ENCODE measurements at regions not wholly inside any gene's neighbourhood (a gene's known extent, or its start where the extent isn't known, plus 50 kb on each side); places are given as distances from the start of the nearest gene placed in this dataset.

DNA sequence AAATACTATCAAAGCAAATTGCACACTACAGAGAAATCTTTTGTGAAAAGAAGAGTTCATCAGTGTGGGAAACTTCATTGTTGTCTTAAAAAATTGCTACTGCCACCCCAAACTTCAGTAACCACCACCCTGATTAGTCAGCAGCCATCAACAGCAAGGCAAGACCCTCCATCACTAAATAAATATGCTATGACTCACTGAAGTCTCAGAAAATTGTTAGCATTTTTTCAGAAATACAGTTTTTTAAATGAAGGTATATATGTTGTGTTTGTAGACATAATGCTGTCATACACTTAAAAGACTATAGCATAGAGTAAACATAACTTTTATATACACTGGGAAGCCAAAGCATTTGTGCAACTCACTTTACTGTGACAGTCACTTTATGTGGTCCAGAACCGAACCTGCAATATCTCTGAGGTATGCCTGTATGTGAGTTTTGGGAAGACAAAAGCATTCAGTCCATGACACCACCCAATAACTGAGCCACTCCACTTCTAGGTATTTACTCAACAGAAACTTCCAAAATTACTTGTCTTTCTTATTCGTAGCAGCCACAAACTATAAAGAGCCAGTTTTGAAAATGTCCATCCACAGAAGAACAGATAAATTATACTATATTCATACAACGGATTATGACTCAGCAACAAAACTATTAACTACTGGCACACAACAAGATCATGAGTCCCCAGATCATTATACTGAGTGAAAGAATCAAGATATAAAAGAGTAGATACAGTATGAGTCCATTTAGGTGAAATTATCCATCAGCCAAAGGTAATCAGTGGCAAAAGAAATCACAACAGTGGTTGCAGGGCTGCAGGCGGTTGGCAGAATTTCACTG is 649.6 kb downstream of the BCL11B start:
- DNase-seq (ENCODE audit: low read depth), result no peak

DNA sequence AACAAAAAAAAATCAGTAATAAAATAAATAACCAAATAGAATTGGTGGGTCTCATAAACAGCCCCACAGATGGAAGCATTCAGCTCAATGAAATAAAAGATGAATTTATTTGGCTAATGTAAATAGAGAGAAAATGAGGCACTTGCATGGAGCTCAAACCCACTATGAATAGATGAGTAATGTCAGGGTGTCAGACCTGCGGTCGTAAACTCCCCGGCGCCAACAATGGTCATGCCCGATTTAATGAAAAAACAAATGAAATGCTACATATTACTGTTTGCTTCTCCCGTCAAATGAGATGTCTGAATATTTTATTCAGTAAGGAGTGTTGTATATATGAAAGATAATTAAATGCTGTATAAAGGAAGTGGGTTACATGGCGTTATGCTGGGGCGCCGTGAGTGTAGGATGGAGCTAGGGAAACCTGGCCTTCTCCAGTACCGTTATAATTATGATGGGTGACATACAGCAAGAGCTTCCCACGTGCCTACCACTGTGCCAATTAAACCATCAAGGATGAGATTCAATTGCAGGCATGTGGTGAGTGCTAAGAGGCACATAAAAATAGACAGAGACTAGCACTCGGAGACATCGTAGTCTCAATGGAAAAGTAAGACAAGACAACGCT is 648.1 kb downstream of the BCL11B start:
- DNase-seq (ENCODE audit: low read depth), result no peak

DNA sequence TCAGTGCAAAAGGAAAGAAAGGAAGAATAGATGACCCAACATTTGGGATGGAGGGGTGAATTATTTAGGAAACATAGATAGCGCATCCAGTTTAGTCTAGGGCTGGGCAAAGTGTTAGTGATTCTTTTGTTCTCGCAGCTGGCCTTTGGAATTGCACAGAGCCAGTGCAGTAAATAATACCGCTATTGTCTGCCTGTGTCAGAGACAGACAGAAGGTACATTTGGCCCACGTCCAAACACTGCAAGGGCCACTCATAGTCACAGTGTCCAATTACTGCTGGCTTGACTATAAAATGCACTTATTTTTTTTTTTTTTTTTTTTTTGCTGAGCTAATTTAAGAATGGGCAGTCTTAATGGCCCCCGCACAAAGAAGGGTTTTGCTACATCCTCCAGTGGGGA is 638.6 kb downstream of the BCL11B start:
- no peak for DNase-seq (ENCODE audit: low read depth)

DNA sequence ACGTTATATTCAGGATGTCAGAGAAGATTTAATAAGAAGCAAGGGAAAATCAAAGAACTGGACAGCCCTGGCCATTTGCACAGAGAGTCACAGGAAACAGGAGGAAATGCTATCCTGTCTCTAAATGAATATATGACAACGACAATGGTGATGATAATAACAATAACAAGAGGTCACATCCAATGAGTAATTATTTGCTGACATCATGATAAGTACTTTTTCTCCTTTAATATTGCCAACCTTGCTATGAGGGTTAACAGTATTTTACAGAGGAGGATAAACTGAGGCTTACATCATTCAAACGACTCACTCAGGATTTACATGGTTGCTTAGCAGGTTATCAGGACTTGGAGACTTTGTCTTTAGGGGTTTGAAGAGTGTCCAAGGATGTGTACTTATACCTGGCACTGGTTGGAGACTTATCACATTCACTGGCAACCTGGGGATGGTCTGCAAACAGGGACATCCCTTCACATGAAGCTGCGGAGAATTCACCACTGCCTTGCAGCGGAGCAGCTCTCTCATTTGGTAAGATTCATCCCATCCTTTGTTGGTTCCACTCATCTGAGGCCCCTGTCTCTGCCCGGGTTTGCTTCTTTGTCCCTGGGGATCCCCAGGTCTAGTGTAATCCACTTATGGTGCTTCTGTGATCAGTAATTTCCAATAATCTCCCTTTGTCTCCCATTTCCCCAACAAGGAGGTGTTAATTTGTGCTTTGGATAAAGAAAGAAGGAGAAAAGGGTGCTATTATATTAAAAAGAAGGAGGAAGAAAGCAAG is 637.8 kb downstream of the BCL11B start:
- no peak for DNase-seq (ENCODE audit: low read depth)

DNA sequence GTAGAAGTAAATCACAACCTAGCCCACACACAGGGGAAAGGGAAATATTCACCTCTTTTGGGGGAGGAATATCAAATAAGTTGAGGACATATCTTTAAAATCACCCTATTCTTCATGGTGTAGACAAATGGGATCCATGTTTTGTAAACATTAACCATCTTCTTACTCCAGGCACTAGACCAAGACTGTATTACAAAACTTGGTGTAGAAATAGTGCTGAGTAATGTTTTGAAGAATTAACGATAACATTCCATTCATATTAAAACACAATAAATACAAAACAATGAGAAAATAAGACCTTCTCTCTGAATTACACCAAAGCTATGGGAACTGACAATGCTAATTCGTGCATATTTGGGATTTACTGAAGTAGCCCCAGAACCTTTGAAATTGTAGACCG is 633.6 kb downstream of the BCL11B start:
- DNase-seq (ENCODE audit: low read depth), result no peak

DNA sequence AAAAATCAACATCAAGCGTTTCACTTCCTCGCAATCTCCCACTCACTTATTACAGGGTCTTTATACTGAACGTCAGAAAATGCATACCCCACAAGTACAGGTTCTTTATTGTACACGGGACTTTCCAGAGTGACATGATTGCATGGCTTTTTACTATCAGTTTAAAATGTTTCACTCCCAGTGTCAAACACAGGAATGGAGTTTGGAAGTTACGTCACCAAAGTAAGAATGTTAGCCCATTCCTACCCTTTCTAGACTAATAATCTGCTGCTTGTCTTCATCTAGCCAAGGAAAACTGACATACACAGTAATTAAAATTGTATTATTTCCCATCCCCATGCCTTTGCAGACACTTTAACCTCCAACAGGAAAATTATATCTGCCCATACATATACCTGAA is 624.2 kb downstream of the BCL11B start:
- no peak for DNase-seq (ENCODE audit: low read depth)

DNA sequence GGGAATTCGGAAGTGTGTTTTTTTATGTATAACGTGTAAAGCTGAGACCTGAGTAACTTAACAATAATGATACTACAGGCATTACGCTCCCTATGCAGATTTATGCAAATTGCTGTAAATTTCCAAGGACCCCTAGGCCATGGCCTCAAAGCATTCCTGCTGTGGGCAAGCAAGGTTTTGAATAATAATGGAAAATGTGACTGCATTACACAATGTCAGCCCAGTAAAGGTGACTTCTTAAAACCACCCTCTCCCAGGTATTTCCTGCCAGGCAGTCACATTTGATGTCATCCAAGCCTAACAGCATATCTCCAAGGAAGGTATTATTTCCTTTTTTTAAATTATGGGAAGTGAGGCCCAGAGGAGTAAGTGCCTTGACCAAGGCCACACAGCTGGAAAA is 621.0 kb downstream of the BCL11B start:
- DNase-seq (ENCODE audit: low read depth), result no peak

DNA sequence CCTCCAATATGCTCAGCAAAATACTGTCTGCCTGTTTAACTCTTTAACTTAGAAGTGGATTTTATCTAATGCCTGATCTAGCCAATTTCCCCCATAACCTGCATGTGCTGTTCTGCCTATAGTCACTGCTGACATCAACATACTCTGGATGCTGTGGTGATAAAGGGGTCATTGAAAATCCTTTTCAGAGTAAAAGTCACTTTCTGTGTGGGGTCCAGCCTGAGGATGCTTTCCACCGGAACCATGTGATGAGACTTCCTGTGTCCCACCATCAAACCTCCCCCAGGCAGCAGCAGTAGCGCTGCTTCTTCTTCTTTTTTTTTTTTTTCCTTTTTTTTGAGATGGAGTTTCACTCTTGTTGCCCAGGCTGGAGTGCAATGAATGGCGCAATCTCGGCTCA is 607.0 kb downstream of the BCL11B start:
- no peak for DNase-seq (ENCODE audit: low read depth)

DNA sequence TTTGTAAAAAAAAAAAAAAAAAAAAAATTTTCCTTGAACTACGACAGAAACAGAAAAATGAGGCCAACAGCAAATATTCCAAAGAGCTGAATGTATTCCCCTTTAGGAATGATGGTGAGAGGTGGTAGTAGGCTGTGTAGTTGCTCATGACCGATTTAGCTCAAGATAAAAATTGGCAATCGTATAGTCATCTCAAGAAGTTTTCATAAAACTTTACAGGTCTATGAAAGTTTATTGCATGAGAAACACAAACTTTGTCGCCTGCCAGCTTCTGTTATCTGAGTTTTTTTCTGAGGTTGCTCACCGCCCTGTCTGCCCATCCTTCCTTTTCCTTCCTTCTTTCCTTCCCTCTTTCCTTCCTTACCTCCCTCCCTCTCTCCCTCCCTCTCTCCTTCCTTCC is 605.5 kb downstream of the BCL11B start:
- DNase-seq (ENCODE audit: low read depth), result no peak

DNA sequence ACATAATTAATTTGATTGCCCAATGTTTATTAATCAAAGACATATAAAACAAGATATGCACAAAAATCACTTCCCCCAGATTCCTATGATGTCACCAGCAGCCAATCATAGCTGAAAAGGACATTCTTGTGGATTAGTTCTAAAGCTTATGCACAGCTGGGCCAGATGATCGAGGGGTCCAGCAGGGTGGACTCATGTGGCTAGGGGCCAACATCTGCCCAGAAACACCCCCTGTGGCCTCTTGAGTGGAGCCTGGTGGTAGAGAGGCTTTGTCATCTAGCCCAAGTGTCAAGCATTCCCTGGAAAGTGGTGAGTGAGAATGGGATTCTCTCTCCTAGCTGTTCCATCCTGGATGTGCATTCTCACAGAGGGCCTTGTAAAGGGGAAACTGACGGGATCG is 590.0 kb downstream of the BCL11B start:
- DNase-seq (ENCODE audit: low read depth), result no peak

DNA sequence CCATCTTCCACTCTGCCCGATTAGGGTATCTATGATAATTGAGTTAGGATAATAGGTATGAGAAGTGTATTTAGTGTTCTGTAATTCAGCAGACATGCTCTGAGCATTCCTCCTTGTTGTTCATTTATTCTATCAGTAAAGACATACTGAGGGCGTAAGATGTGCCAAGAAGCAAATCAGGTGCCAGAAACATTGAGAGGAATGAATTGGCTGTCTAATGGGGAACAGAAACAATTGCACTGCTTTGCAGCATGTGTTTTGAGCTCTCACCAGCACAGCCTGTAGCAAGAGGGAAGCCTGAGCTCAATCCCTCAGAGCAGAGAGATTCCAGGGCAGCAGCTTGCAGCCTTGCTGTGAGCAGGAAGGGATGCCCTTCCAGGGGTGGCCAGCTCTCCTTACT is 589.3 kb downstream of the BCL11B start:
- DNase-seq (ENCODE audit: low read depth), result no peak

DNA sequence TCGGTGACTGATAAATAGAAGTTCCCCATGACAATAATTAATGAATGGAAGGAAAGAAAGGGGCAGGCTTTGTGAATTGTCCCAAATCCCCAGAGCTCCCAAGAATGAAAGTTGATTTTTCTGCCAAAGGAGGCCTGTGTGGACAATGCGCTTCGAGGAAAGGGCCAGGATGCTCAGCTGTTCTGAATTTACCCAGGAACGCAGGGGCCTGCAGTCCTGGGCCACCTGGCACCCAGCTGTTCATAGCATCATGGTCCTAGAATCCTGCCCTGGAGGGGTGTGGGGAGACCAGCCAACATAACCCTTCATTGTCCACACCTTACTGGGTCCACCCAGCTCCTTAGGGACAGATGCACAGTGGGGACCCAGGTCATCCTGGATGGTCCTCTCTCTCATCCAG is 587.5 kb downstream of the BCL11B start:
- no peak for DNase-seq (ENCODE audit: low read depth)

DNA sequence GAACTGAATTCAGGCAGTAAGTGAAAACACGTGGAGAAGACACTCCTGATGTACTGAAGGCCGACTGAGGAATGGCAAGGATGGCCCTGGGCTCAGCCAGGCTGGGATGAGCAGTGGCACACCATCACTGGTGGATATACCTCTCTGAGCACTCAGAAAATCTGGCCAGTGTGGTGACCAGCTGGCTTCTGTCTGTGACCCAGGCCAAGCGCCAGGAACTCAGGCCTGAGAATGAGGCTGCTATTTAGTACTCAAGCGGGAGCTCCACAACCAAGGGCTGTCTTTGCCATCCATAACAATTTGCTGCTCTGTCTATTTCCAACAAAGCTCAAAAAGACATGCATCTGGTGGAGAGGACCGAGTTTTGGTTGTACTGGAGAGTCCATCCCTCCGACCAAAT is 586.3 kb downstream of the BCL11B start:
- DNase-seq (ENCODE audit: low read depth), result no peak

DNA sequence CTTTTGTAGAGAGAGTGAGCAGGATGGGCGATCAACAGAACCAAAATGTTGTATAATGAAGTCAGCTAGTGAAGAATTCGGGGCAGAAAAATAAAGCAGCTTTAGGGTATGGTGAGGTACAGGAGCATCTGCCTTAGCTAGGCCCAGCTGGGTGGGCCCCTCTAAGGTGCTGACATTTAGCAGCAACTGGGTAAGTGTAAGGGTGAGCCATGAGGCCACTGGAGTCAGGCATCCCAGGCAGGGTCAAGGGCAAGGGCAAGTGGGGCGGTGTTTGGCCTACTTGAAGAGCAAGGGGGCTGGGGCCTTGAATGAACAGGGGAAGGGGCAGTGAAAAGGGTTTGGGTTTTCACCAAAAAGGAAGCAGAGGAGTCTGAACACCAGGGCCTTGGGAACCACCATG is 583.6 kb downstream of the BCL11B start:
- no peak for DNase-seq (ENCODE audit: low read depth)

DNA sequence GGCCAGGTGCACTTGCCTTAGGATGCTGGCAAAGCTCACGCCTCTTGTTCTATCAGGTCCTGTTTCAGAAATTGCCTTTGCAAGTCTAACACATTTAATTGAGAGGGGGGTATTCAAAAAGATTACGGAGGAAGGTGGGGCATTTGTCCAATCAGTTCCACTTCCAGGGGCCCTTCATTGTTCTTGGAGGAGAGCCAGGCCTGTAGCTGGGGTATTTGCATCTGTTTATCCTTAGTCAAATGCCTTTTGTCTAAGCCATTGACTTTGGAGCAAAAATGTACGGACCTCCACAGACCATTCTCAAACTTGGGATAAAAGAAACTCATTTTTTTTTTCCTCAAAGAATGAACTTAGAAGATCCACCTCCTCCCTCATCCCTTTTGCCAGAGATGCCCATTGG is 582.0 kb downstream of the BCL11B start:
- no peak for DNase-seq (ENCODE audit: low read depth)

DNA sequence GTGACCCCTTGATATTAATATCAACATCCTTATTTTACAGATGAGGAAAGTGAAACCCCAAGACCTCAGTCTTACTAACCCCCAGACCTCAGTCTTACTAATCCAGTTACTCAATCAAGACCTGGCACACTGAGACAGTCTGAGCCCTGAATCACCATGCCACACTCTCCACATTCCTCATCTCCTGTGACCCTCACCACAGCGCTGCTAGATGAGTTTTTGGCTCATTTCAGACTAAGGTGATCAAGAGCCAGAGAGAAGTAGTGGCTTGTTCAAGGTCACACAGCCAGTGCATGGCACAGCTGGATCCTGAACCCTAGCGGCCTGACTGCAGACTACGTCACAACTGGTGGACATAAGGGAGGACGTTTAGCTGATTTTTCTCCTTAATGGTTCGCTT is 579.2 kb downstream of the BCL11B start:
- DNase-seq (ENCODE audit: low read depth), result no peak

DNA sequence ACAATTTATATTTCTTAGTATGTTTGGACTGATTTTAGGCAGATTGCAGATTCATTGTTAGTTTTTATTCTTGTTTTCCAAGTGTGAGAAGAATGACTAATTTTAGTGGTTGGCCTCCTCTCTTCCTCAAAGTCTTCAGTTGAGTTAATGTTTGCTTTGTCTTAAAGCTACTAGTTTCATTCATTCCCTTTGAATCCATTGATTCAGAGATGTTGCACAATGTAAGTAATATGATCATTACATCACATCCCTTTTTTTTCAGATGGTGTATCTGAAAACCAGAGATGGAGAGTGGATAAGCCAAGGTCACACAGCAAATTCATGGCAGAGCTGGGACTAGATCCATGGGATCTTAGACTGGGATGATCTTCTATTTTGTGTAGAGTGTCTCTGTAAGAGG is 577.5 kb downstream of the BCL11B start:
- no peak for DNase-seq (ENCODE audit: low read depth)

DNA sequence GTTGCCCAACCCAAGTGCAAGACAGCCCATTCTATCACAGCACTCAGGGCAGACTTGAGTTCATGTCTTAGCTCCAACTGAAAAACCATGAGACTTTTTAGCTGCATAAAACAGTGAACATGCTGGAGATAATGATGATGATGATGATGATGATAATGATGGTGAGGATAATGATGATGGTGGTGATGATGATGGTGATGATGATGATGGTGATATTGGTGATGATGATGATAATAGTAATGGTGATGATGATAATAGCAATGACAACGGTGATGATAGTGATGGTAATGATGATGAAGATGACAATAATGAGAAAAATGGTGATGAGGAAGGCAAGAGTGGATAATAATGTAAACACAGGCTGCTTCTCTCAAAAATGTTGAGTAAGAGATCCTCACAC is 576.2 kb downstream of the BCL11B start:
- no peak for DNase-seq (ENCODE audit: low read depth)

DNA sequence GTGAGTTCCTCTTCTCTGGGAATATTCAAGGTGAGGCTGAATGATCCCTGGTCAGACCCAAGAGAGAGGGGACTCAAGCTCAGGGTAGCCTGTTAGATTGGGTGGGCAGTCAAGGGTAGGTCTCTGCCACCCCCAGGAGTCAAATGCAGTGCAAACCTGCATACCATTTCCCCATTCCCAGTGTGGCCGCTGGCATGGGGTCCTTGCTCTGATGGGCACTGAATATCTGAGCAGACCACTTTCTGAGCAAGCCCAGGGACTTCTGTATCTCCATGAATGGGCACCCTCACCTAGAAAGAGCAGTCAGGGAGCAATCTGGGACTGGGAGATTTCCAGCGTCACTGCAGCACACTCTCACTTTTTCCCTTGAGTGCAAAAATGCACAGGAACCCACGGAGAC is 573.7 kb downstream of the BCL11B start:
- no peak for DNase-seq (ENCODE audit: low read depth)

DNA sequence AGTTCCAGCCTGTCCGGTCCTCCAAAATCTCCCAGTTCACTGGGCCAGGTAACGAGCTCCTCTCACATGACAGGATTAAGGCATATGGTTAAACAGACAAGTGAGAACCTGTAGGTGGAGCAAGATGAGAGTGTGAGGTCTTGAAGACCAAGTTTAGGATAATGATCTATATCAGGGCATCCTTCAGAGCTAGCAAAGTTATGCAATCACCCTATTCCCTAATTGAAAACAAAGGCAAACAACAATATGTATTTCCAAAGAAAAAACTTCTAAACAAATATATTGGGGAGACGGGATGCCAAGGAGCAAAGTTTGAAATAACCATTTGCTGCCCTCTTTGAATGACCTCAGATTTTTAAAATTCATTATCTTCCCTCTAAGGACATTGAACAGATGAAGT is 571.2 kb downstream of the BCL11B start:
- no peak for DNase-seq (ENCODE audit: low read depth)

DNA sequence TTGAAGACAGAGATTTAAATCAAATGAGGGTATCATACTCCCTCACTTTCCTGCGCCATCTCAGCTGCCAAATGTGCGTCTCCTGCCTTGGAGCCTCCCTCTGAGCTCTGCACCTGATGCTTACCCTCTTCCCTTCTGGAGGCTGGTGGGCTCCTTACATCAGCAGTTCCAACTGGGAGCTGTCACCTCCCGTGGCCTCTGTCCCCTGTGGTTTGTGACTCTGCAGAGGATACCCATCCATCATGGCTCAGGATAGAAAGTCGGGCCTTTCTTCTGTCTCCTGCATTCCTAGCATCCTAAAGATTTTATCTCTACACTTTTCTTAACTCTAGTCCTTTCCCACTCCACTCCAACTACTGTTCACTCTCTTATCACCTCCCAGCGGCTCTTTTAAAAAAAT is 570.6 kb downstream of the BCL11B start:
- no peak for DNase-seq (ENCODE audit: low read depth)

DNA sequence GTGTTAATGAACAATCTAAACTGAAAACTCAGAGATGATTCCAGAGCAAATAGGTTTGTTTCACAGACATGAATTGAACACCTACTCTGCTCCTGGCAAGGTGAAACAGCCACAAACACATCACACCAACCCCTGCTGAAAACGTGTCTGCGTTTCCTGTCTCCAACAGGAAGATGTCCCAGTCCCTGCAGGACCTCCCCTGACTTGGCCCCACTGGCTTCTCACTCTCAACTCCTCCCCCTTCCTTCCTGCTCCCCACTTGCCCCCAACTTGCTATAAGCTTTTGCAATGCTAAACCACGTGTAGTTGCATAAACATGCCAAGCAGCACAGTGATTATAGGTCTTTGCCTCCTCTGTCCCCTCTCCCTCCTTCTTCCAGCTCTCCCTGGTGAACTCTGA is 567.6 kb downstream of the BCL11B start:
- no peak for DNase-seq (ENCODE audit: low read depth)

DNA sequence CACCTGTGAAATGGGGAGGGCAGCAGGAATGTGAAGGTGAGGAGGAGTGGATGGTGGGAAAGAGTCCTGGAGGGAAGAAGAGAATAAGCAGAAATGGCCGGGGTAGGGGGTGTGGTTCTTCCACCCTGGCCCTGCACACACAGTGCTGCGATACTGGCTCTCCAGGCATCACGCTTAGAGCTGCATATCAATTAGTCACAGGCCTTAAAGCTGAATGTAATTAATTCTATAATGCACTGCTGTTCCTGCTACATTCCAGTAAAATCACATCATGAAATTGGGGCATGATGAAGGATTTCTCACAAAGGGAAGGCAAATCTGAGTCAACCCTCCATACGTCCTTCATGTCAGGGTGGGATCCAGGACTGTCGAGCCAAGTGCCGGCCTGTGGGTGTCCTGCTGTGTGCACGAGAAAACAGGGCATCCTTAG is 566.1 kb downstream of the BCL11B start:
- no peak for DNase-seq (ENCODE audit: low read depth)
